GM12874 (cell line): ENCODE measurements at regions not wholly inside any gene's neighbourhood (a gene's known extent, or its start where the extent isn't known, plus 50 kb on each side); places are given as distances from the start of the nearest gene placed in this dataset.

ENCODE experiments used
- TF ChIP-seq, protein P1 (sequence below): IDR thresholded peaks from 2 replicates; pipeline ENCODE4 v1.5.1; 2011; ENCODE audit warnings: low read depth, mild to moderate bottlenecking, control low read depth, low read length, moderate library complexity; ENCODE audit not compliant: insufficient read depth

DNA sequence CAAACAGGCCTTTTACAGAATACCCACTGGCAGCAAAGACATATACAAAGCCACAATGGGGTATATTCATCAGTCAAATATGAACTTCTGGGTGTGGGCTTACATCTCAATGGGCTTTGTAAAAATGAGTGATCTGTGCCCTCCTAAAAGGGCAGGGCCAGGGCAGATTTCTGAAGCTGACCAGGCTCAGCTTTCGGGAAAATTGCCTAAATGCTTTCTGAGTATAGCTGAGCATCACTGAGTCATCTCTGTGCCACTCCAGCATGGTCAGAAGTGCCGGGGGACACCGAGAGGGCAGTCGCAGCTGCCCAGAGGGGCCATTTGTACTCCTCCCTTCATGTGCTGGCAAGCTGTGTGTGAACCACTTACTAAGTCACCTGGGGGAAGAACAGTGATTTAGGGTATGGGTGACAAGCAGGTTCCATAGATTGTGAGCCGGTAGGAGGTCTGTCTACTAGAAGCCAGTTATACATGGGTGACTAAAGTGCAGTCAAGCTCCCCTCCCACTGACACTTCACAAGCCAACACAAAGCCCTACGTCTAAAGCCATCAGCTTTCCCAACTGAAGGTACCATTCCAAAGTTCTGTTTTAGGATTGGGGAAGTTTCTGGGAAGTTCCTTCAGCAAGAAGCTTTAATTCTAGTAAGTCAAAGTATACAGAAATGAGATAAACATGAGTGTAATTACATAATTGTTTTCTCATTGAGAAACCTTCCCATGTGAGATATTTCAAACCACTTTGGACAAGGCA, 147.6 kb upstream of the TAB2 start:
- TF ChIP-seq, protein P1, sequence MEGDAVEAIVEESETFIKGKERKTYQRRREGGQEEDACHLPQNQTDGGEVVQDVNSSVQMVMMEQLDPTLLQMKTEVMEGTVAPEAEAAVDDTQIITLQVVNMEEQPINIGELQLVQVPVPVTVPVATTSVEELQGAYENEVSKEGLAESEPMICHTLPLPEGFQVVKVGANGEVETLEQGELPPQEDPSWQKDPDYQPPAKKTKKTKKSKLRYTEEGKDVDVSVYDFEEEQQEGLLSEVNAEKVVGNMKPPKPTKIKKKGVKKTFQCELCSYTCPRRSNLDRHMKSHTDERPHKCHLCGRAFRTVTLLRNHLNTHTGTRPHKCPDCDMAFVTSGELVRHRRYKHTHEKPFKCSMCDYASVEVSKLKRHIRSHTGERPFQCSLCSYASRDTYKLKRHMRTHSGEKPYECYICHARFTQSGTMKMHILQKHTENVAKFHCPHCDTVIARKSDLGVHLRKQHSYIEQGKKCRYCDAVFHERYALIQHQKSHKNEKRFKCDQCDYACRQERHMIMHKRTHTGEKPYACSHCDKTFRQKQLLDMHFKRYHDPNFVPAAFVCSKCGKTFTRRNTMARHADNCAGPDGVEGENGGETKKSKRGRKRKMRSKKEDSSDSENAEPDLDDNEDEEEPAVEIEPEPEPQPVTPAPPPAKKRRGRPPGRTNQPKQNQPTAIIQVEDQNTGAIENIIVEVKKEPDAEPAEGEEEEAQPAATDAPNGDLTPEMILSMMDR: no peak

DNA sequence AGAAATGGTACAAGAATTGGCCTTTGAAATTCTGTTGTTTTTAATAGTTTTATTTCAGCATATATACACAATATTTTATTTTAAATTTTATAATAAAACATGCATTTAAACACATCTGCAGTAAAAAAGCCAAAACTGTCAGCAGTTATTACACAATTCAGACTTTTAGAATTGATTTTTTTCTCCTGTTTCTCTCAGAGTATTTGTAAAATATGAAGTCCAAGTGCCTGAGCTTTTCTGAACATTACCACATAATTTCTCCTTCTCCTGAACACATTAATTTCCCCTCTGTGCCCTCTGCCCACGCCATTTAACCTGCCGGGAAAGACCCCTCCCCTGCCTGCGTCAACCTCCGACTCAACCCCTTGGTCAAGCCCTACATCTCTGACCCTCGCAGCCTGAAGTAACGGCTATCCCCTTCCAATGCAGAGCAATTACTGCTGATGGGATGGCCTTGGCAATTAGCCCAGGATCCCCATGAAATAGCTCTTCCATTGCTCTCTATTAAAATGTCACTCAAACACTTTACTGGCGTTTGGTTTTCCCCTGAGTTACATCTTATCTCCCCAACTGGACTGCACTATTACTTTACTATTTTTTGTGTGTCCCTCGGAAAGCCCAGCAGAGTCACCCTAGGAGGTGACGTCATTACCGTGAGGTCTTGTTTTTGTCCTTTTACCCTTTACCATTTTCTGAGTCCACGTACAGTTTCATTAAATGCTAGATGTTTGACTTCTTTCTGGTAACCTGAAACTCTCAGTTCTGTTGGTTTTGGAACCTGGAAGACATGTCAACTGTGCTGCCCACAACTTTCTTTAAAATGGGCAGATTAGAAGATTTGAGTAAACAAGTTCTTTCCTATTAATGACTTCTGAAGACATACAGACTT, 146.7 kb upstream of the TAB2 start:
- TF ChIP-seq, protein P1: no peak

DNA sequence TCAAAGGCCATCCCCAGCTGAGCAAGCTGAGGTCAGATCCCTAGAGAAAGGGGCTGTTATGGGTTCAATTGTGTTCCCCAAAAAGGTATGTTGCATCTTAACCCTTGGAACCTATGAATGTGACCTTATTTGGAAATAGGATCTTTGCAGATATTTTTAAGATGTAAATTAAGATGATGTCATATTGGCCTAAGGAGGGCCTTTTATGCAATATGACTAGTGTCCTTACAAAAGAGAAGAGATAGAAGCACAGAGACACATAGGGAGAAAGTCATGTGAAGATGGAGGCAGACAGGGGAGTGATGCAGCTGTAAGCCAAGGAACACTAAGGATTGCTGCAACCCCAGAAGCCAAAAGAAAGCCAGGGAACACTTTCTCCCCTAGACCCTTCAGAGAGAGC, 144.3 kb upstream of the TAB2 start:
- TF ChIP-seq, protein P1: no peak

DNA sequence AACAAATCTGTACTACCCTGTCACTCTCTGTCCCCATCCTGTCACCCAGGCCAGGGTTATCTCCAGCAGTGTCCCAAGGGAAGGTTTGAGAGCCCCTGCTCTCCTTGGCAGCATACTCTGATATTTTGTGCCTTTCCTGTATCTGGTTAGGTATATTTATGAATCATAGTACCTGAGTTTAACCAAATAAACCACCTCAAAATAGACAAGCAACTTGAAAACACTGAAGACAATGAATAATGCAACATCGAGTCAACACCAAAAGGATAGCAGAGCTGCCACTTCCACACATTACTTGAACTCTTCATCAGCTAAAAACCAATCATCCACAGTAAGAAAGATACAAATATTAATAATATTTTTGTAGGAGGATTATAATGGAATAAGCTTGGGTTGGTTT, 142.6 kb upstream of the TAB2 start:
- TF ChIP-seq, protein P1: no peak

DNA sequence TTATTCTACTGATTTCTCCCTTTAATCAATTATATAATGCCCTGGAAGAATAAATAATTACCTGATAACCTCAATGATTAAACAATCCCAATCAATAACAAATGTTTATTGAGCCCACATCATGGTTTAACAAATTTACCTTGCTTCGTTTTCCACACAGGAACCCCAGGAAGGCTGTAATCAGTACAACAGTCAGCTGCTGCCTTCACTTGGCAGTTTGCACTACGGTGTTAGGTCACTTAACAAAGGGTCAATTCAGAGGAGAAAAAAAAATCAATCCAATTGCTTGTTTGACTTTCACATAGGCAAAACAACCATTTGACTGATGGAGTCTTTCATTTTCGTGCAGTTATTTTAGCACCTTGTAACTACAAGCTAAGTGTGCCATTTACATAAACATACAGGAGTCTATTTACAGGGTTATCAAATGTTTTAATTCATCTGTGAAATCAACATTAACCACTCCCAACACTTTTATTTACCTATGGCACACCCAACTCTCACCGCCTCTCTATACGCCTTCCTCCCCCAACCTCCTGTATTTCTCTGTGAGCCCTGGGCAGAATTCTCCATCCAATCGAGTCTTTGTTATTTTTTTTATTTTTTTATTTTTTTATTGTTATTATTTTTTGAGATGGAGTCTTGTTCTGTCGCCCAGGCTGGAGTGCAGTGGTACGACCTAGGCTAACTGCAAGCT, 140.4 kb upstream of the TAB2 start:
- TF ChIP-seq, protein P1: no peak

DNA sequence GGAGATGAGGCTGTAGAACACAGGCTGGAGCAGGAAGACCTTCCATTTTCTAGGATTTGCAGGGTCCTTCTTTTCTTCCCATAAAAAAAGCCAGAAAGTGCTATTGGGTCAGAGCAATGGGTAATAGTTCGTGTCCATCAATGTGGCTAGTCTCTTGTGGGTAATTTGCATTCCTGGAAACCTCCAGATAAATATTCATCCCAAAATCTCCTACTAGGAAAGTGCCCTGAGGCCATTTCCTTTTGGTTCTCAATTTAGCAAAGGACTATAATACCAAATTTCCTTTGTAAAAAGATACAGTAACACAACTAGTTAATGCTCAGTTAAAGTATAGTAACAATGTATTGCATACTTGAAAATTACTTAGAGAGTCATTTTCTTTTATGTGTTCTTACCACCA, 138.1 kb upstream of the TAB2 start:
- TF ChIP-seq, protein P1: no peak

DNA sequence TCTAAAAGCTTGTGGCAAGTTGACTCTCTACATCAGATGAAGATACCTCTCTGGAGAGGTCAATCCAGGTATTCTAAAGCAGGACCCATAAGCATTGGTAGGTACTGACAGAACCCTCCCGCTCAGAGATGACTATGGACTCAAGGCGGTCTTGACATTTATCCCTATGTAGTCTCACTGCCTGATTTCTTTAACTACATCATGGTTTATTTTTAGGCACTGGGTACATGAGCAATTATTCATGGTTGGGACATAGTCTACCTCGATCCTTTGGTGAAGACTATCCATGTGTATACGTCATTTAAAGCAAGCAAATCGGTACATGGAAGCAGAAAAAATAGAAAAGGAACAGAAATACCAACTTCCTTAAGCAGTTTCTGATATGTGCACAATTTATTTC, 136.2 kb upstream of the TAB2 start:
- TF ChIP-seq, protein P1: no peak
